ENCODE measurements at regions not wholly inside any gene's neighbourhood (a gene's known extent, or its start where the extent isn't known, plus 50 kb on each side); places are given as distances from the start of the nearest gene placed in this dataset.

DNA sequence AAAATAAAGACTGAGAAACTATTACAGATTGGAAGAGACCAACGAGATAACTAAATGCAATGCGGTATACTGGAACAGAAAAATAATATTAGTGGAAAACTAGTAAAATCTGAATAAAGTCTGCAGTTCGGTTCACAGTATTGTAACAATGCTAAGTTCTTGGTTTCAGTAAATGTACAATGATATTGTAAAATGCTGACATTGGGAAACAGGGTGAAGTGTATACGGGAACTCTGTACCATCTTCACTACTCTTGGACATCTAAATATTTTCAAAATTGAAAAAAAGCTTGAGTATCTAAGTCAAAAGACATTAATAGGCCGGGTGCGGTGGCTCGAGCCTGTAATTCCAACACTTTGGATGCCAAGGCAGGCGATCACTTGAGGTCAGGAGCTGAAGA lies 120.9 kb upstream of the KCNMB2 start:
- Histone ChIP-seq H3K27ac (ENCODE audit: low read depth in 1 of 3, low read length in 2 of 3) (no peak overlapping the region), H3K27me3 (ENCODE audit: control insufficient read depth in 3 of 3, insufficient read depth in 3 of 3, low read length in 3 of 3) (no peaks in the 10 kb centered on the region), H3K36me3 (ENCODE audit: control insufficient read depth in 3 of 3, insufficient read depth in 2 of 3, low read depth in 1 of 3, low read length in 3 of 3) (no peaks in the 10 kb centered on the region), H3K4me3 (ENCODE audit: low read depth in 1 of 3, low read length in 3 of 3) (no peak overlapping the region), H3K4me1 (ENCODE audit: control insufficient read depth in 3 of 3, insufficient read depth in 2 of 3, low read depth in 1 of 3, low read length in 2 of 3) (peaks cover 0 to 3% (median 0%) of the 10 kb centered on the region in 3 donors), H3K9me3 (ENCODE audit: control insufficient read depth in 2 of 2, insufficient read depth in 1 of 2, low read depth in 1 of 2, low read length in 1 of 2) (no peaks in the 10 kb centered on the region)
- WGBS, 3 donors, result 85 to 89% (median 86%) methylated on average over 8 of the region's 8 CpGs
- FAIRE-seq (no peak), DNase-seq (no peak)

GRCh38 chr3:178417736-178418135 lies 118.5 kb upstream of the KCNMB2 start:
- 87 to 91% (median 88%) methylated on average over 4 of the region's 4 CpGs for WGBS, 3 donors
- DNase-seq, result no peak
- H3K4me1 ChIP-seq (ENCODE audit: control insufficient read depth in 3 of 3, insufficient read depth in 2 of 3, low read depth in 1 of 3, low read length in 2 of 3), result peaks cover 0 to 3% (median 0%) of the 10 kb centered on the region in 3 donors
- FAIRE-seq, result no peak
- H3K27ac ChIP-seq (ENCODE audit: low read depth in 1 of 3, low read length in 2 of 3), result no peak overlapping the region
- H3K9me3 ChIP-seq (ENCODE audit: control insufficient read depth in 2 of 2, insufficient read depth in 1 of 2, low read depth in 1 of 2, low read length in 1 of 2), result no peaks in the 10 kb centered on the region
- H3K27me3 ChIP-seq (ENCODE audit: control insufficient read depth in 3 of 3, insufficient read depth in 3 of 3, low read length in 3 of 3), result no peaks in the 10 kb centered on the region
- no peak overlapping the region for H3K4me3 ChIP-seq (ENCODE audit: low read depth in 1 of 3, low read length in 3 of 3)
- no peaks in the 10 kb centered on the region for H3K36me3 ChIP-seq (ENCODE audit: control insufficient read depth in 3 of 3, insufficient read depth in 2 of 3, low read depth in 1 of 3, low read length in 3 of 3)

DNA sequence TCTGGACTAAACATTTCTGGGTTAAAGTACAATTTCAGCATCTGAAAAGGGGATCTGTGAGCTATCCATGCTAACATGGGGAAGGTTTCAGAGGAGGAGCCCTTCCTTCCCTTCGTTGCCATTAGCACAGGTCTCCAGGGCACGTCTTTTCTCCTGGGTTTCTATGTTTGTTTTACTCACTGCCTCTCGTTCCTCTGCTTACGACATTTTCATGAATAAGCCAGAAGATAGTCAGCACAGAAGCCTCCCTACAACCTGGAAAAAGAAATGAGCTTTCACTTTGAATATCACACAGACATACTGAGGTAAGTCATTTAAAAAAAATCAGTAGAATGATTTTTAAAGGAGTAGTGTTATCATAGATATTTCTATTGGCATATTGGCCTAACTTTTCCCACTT lies 117.2 kb upstream of the KCNMB2 start:
- Histone ChIP-seq H3K9me3 (ENCODE audit: control insufficient read depth in 2 of 2, insufficient read depth in 1 of 2, low read depth in 1 of 2, low read length in 1 of 2) (no peaks in the 10 kb centered on the region), H3K27ac (ENCODE audit: low read depth in 1 of 3, low read length in 2 of 3) (peak overlapping the region in 1 of 3 donors; percentile 24), H3K27me3 (ENCODE audit: control insufficient read depth in 3 of 3, insufficient read depth in 3 of 3, low read length in 3 of 3) (no peaks in the 10 kb centered on the region), H3K4me3 (ENCODE audit: low read depth in 1 of 3, low read length in 3 of 3) (no peak overlapping the region), H3K4me1 (ENCODE audit: control insufficient read depth in 3 of 3, insufficient read depth in 2 of 3, low read depth in 1 of 3, low read length in 2 of 3) (peaks cover 0 to 3% (median 0%) of the 10 kb centered on the region in 3 donors), H3K36me3 (ENCODE audit: control insufficient read depth in 3 of 3, insufficient read depth in 2 of 3, low read depth in 1 of 3, low read length in 3 of 3) (no peaks in the 10 kb centered on the region)
- FAIRE-seq (no peak), DNase-seq (peak in 1 of 2 donors; percentile 34)
- WGBS, 3 donors, result 26 to 48% (median 35%) methylated on average over 4 of the region's 4 CpGs

- FAIRE-seq, result no peak
- no peak overlapping the region for H3K4me3 ChIP-seq (ENCODE audit: low read depth in 1 of 3, low read length in 3 of 3)
- H3K36me3 ChIP-seq (ENCODE audit: control insufficient read depth in 3 of 3, insufficient read depth in 2 of 3, low read depth in 1 of 3, low read length in 3 of 3), result no peaks in the 10 kb centered on the region
These were observed 116.2 kb upstream of the KCNMB2 start for GRCh38 chr3:178420033-178420432.

GRCh38 chr3:178421069-178421468 lies 115.2 kb upstream of the KCNMB2 start:
- FAIRE-seq (no peak), DNase-seq (no peak)
- no peaks in the 10 kb centered on the region for H3K36me3 ChIP-seq (ENCODE audit: control insufficient read depth in 3 of 3, insufficient read depth in 2 of 3, low read depth in 1 of 3, low read length in 3 of 3)
- 22 to 46% (median 42%) methylated on average over 1 of the region's 1 CpG for WGBS, 3 donors
- peaks cover 0 to 3% (median 0%) of the 10 kb centered on the region in 3 donors for H3K4me1 ChIP-seq (ENCODE audit: control insufficient read depth in 3 of 3, insufficient read depth in 2 of 3, low read depth in 1 of 3, low read length in 2 of 3)
- no peak overlapping the region for H3K4me3 ChIP-seq (ENCODE audit: low read depth in 1 of 3, low read length in 3 of 3)
- H3K27me3 ChIP-seq (ENCODE audit: control insufficient read depth in 3 of 3, insufficient read depth in 3 of 3, low read length in 3 of 3), result no peaks in the 10 kb centered on the region
- H3K27ac ChIP-seq (ENCODE audit: low read depth in 1 of 3, low read length in 2 of 3), result no peak overlapping the region
- H3K9me3 ChIP-seq (ENCODE audit: control insufficient read depth in 2 of 2, insufficient read depth in 1 of 2, low read depth in 1 of 2, low read length in 1 of 2), result no peaks in the 10 kb centered on the region

More at GRCh38 chr3:178420033-178420432, 116.2 kb upstream of the KCNMB2 start:
- no peak for DNase-seq
- H3K9me3 ChIP-seq (ENCODE audit: control insufficient read depth in 2 of 2, insufficient read depth in 1 of 2, low read depth in 1 of 2, low read length in 1 of 2), result no peaks in the 10 kb centered on the region
- H3K27me3 ChIP-seq (ENCODE audit: control insufficient read depth in 3 of 3, insufficient read depth in 3 of 3, low read length in 3 of 3), result no peaks in the 10 kb centered on the region
- H3K27ac ChIP-seq (ENCODE audit: low read depth in 1 of 3, low read length in 2 of 3), result no peak overlapping the region
- WGBS, 3 donors, result 55 to 77% (median 61%) methylated on average over 1 of the region's 1 CpG
- peaks cover 0 to 3% (median 0%) of the 10 kb centered on the region in 3 donors for H3K4me1 ChIP-seq (ENCODE audit: control insufficient read depth in 3 of 3, insufficient read depth in 2 of 3, low read depth in 1 of 3, low read length in 2 of 3)

DNA sequence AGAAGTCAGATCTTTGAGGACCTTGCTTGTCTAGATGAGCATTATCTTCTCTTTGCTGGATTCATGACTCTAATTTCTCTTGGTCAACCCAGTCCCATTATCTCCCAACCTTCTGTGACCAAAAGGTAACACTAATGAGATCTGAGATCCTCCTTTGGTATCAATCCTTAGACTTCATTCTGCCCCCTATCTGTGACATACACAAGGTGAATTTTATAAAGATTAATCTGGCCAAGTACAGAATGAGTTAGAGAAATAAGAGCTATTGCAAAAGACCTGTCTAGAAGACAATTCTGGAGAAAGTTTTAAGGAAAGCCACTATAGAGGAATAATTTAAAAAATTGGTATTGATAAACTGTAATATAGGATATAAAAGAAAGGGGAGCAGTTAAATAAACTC lies 113.8 kb upstream of the KCNMB2 start:
- no peak for DNase-seq
- H3K27ac ChIP-seq (ENCODE audit: low read depth in 1 of 3, low read length in 2 of 3), result no peak overlapping the region
- no peaks in the 10 kb centered on the region for H3K9me3 ChIP-seq (ENCODE audit: control insufficient read depth in 2 of 2, insufficient read depth in 1 of 2, low read depth in 1 of 2, low read length in 1 of 2)
- no peaks in the 10 kb centered on the region for H3K36me3 ChIP-seq (ENCODE audit: control insufficient read depth in 3 of 3, insufficient read depth in 2 of 3, low read depth in 1 of 3, low read length in 3 of 3)
- H3K4me3 ChIP-seq (ENCODE audit: low read depth in 1 of 3, low read length in 3 of 3), result no peak overlapping the region
- no peak for FAIRE-seq
- no peaks in the 10 kb centered on the region for H3K27me3 ChIP-seq (ENCODE audit: control insufficient read depth in 3 of 3, insufficient read depth in 3 of 3, low read length in 3 of 3)
- H3K4me1 ChIP-seq (ENCODE audit: control insufficient read depth in 3 of 3, insufficient read depth in 2 of 3, low read depth in 1 of 3, low read length in 2 of 3), result peaks cover 0 to 3% (median 0%) of the 10 kb centered on the region in 3 donors

GRCh38 chr3:178428037-178428436 lies 108.2 kb upstream of the KCNMB2 start:
- no peak for FAIRE-seq
- Histone ChIP-seq H3K27ac (ENCODE audit: low read depth in 1 of 3, low read length in 2 of 3) (no peak overlapping the region), H3K4me1 (ENCODE audit: control insufficient read depth in 3 of 3, insufficient read depth in 2 of 3, low read depth in 1 of 3, low read length in 2 of 3) (no peaks in the 10 kb centered on the region), H3K9me3 (ENCODE audit: control insufficient read depth in 2 of 2, insufficient read depth in 1 of 2, low read depth in 1 of 2, low read length in 1 of 2) (no peaks in the 10 kb centered on the region), H3K4me3 (ENCODE audit: low read depth in 1 of 3, low read length in 3 of 3) (no peak overlapping the region), H3K36me3 (ENCODE audit: control insufficient read depth in 3 of 3, insufficient read depth in 2 of 3, low read depth in 1 of 3, low read length in 3 of 3) (no peaks in the 10 kb centered on the region), H3K27me3 (ENCODE audit: control insufficient read depth in 3 of 3, insufficient read depth in 3 of 3, low read length in 3 of 3) (no peaks in the 10 kb centered on the region)
- no peak for DNase-seq

DNA sequence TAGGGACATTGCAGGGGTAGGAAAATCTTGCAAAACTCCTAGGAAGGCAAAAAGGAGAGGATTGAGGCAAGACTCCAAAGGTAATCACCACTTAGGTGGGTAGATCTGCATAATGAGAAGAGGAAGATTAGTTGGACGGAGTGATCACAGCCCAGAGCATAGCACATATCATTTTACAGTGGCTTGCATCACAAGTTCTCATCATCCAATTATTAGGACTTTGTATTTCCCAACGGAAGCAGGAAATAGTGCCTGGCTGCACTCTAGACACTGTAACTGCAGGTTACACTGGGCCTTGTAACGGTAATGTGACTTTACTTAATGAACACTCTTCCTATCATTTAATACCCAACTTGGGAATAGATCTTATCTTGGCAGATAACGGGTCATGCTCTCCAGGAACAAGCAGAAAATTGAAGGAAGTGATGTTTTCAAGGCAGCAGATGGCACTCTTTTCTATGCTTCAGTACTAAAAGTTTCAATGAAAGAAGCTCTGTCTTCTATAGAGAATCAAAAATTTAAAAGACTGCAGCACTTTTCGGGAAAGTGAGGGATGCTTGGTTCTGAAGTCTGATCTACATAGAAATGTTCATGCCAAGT lies 101.9 kb upstream of the KCNMB2 start:
- no peak overlapping the region for H3K4me3 ChIP-seq (ENCODE audit: low read depth in 1 of 3, low read length in 3 of 3)
- no peaks in the 10 kb centered on the region for H3K36me3 ChIP-seq (ENCODE audit: control insufficient read depth in 3 of 3, insufficient read depth in 2 of 3, low read depth in 1 of 3, low read length in 3 of 3)
- no peaks in the 10 kb centered on the region for H3K4me1 ChIP-seq (ENCODE audit: control insufficient read depth in 3 of 3, insufficient read depth in 2 of 3, low read depth in 1 of 3, low read length in 2 of 3)
- 19 to 37% (median 27%) methylated on average over 5 of the region's 5 CpGs for WGBS, 3 donors
- H3K27ac ChIP-seq (ENCODE audit: low read depth in 1 of 3, low read length in 2 of 3), result no peak overlapping the region
- FAIRE-seq, result no peak
- no peaks in the 10 kb centered on the region for H3K9me3 ChIP-seq (ENCODE audit: control insufficient read depth in 2 of 2, insufficient read depth in 1 of 2, low read depth in 1 of 2, low read length in 1 of 2)
- no peaks in the 10 kb centered on the region for H3K27me3 ChIP-seq (ENCODE audit: control insufficient read depth in 3 of 3, insufficient read depth in 3 of 3, low read length in 3 of 3)
- peak in 1 of 2 donors; percentile 13 for DNase-seq

- DNase-seq, result no peak
- no peak overlapping the region for H3K4me3 ChIP-seq (ENCODE audit: low read depth in 1 of 3, low read length in 3 of 3)
- H3K4me1 ChIP-seq (ENCODE audit: control insufficient read depth in 3 of 3, insufficient read depth in 2 of 3, low read depth in 1 of 3, low read length in 2 of 3), result no peaks in the 10 kb centered on the region
- H3K27me3 ChIP-seq (ENCODE audit: control insufficient read depth in 3 of 3, insufficient read depth in 3 of 3, low read length in 3 of 3), result no peaks in the 10 kb centered on the region
- no peaks in the 10 kb centered on the region for H3K9me3 ChIP-seq (ENCODE audit: control insufficient read depth in 2 of 2, insufficient read depth in 1 of 2, low read depth in 1 of 2, low read length in 1 of 2)
- H3K27ac ChIP-seq (ENCODE audit: low read depth in 1 of 3, low read length in 2 of 3), result no peak overlapping the region
- no peak for FAIRE-seq
- WGBS, 3 donors, result 88 to 92% (median 91%) methylated on average over 5 of the region's 5 CpGs
- no peaks in the 10 kb centered on the region for H3K36me3 ChIP-seq (ENCODE audit: control insufficient read depth in 3 of 3, insufficient read depth in 2 of 3, low read depth in 1 of 3, low read length in 3 of 3)
These were observed 100.7 kb upstream of the KCNMB2 start for GRCh38 chr3:178435575-178435974.

Measured in small intestine (tissue), 7 donors.